ENCODE measurements at regions not wholly inside any gene's neighbourhood (a gene's known extent, or its start where the extent isn't known, plus 50 kb on each side); places are given as distances from the start of the nearest gene placed in this dataset.

GRCh38 chr3:41000471-41000870 lies 198.8 kb upstream of the CTNNB1 start:
- TF ChIP-seq REST (IDR thresholded peaks at IDR 0.05; ENCODE audit: insufficient replicate concordance, low read depth), result no peak
- TF ChIP-seq, protein P1, sequence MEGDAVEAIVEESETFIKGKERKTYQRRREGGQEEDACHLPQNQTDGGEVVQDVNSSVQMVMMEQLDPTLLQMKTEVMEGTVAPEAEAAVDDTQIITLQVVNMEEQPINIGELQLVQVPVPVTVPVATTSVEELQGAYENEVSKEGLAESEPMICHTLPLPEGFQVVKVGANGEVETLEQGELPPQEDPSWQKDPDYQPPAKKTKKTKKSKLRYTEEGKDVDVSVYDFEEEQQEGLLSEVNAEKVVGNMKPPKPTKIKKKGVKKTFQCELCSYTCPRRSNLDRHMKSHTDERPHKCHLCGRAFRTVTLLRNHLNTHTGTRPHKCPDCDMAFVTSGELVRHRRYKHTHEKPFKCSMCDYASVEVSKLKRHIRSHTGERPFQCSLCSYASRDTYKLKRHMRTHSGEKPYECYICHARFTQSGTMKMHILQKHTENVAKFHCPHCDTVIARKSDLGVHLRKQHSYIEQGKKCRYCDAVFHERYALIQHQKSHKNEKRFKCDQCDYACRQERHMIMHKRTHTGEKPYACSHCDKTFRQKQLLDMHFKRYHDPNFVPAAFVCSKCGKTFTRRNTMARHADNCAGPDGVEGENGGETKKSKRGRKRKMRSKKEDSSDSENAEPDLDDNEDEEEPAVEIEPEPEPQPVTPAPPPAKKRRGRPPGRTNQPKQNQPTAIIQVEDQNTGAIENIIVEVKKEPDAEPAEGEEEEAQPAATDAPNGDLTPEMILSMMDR (IDR thresholded peaks at IDR 0.05; ENCODE audit: insufficient read depth, low read length), result no peak
- TF ChIP-seq POLR2AphosphoS5 (IDR thresholded peaks at IDR 0.05; ENCODE audit: low read depth), result no peak
- TF ChIP-seq GABPA (IDR thresholded peaks at IDR 0.05; ENCODE audit: low read depth), result no peak
